Mesothelial cell of epicardium (in vitro differentiated cells): ENCODE measurements at regions not wholly inside any gene's neighbourhood (a gene's known extent, or its start where the extent isn't known, plus 50 kb on each side); places are given as distances from the start of the nearest gene placed in this dataset.

Experiments used
- DNase-seq, 2 experiments: peaks; one replicate each; pipeline ENCODE4 v3.0.0; 2021; ENCODE audit warnings: low spot score in 2 of 2; ENCODE audit not compliant: unreplicated experiment in 2 of 2
- H3K27ac Mint-ChIP-seq: 2 replicates; pipeline ENCODE4 v1.8.0; 2021; ENCODE audit warnings: mixed read lengths
- H3K27me3 Mint-ChIP-seq: 2 replicates; pipeline ENCODE4 v1.8.0; 2021; ENCODE audit warnings: low read depth, mixed read lengths
- H3K36me3 Mint-ChIP-seq: 2 replicates; pipeline ENCODE4 v1.8.0; 2021; ENCODE audit warnings: mixed read lengths
- H3K4me1 Mint-ChIP-seq: 2 replicates; pipeline ENCODE4 v1.8.0; 2021; ENCODE audit warnings: mixed read lengths
- H3K4me3 Mint-ChIP-seq: 2 replicates; pipeline ENCODE4 v1.8.0; 2021; ENCODE audit warnings: mild to moderate bottlenecking, moderate library complexity, mixed read lengths
- H3K9me3 Mint-ChIP-seq: 2 replicates; pipeline ENCODE4 v1.8.0; 2021; ENCODE audit warnings: mixed read lengths
- CTCF ChIP-seq: fragments of 200-600 bp; sonication (generic); IDR thresholded peaks from one replicate; pipeline ENCODE4 v1.5.0; 2021; ENCODE audit warnings: antibody characterized with exemption; ENCODE audit not compliant: unreplicated experiment

DNA sequence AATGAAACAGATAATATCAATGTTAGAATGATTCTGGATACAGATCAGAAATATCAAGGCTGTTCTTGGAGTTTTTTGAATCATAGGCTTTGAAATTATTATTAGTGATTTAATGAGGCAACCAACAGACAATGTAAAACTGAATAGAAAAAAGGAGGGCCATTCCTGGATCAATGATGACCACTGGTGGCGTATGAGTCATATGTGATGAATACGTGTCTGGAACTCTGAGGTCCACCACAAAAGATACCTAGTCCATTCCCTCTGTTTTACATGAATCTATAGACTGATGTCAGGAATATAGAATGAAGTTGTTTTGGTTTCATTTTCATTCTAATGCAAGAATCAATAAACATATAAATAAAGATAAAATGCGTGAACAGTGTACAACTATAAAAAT lies 78.3 kb upstream of the RTL1 start:
- no peaks in the 10 kb centered on the region for H3K4me1 Mint-ChIP-seq
- peaks cover 46% of the 10 kb centered on the region for H3K27me3 Mint-ChIP-seq
- DNase-seq: no peak
- no peaks in the 10 kb centered on the region for H3K36me3 Mint-ChIP-seq
- no peaks in the 10 kb centered on the region for H3K9me3 Mint-ChIP-seq
- no peak overlapping the region for H3K27ac Mint-ChIP-seq
- no peak for TF ChIP-seq CTCF
- no peak overlapping the region for H3K4me3 Mint-ChIP-seq

- H3K27me3 Mint-ChIP-seq: peaks cover 45% of the 10 kb centered on the region
- no peaks in the 10 kb centered on the region for H3K4me1 Mint-ChIP-seq
- no peak overlapping the region for H3K4me3 Mint-ChIP-seq
- no peaks in the 10 kb centered on the region for H3K9me3 Mint-ChIP-seq
- no peak overlapping the region for H3K27ac Mint-ChIP-seq
- no peak for TF ChIP-seq CTCF
- DNase-seq: no peak
- H3K36me3 Mint-ChIP-seq: no peaks in the 10 kb centered on the region
These were observed 78.8 kb upstream of the RTL1 start for GRCh38 chr14:100982353-100982752.

- H3K27me3 Mint-ChIP-seq: peaks cover 41% of the 10 kb centered on the region
- H3K9me3 Mint-ChIP-seq: no peaks in the 10 kb centered on the region
- no peak overlapping the region for H3K27ac Mint-ChIP-seq
- H3K36me3 Mint-ChIP-seq: no peaks in the 10 kb centered on the region
- no peaks in the 10 kb centered on the region for H3K4me1 Mint-ChIP-seq
- no peak overlapping the region for H3K4me3 Mint-ChIP-seq
- no peak for DNase-seq
- TF ChIP-seq CTCF: no peak
These were observed 79.2 kb upstream of the RTL1 start for GRCh38 chr14:100982762-100983161.

- peaks cover 42% of the 10 kb centered on the region for H3K27me3 Mint-ChIP-seq
- DNase-seq: no peak
- H3K4me1 Mint-ChIP-seq: no peaks in the 10 kb centered on the region
- no peaks in the 10 kb centered on the region for H3K36me3 Mint-ChIP-seq
- no peak overlapping the region for H3K4me3 Mint-ChIP-seq
- H3K9me3 Mint-ChIP-seq: no peaks in the 10 kb centered on the region
- H3K27ac Mint-ChIP-seq: no peak overlapping the region
- TF ChIP-seq CTCF: no peak
These were observed 80.2 kb upstream of the RTL1 start for GRCh38 chr14:100983710-100984109.

DNA sequence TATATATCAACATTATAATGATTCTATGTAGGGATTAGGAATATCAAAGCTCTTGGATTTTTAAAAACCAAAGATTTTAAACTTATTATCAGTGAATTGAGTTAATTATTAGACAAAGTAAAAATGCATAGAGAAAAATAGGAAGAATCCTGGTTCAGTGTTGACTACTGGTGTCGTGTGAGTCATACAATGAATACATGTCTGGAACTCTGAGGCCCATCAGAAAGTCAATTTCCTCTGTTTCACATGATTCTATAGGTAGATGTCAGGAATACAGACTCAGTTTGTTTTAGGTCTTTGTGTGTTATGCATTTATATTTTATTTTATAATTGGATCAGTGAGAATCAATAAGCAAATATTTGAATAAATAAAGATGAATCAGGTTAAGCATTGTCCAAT lies 84.5 kb upstream of the RTL1 start:
- H3K27ac Mint-ChIP-seq: no peak overlapping the region
- H3K27me3 Mint-ChIP-seq: peaks cover 23% of the 10 kb centered on the region
- H3K9me3 Mint-ChIP-seq: no peaks in the 10 kb centered on the region
- H3K36me3 Mint-ChIP-seq: no peaks in the 10 kb centered on the region
- no peak overlapping the region for H3K4me3 Mint-ChIP-seq
- TF ChIP-seq CTCF: no peak
- no peaks in the 10 kb centered on the region for H3K4me1 Mint-ChIP-seq
- DNase-seq: no peak

GRCh38 chr14:100988411-100988900 lies 84.9 kb upstream of the RTL1 start:
- H3K27ac Mint-ChIP-seq: no peak overlapping the region

More at GRCh38 chr14:100988411-100988900, 84.9 kb upstream of the RTL1 start:
- Mint-ChIP-seq H3K27me3 (peaks cover 21% of the 10 kb centered on the region), H3K4me1 (no peaks in the 10 kb centered on the region), H3K9me3 (no peaks in the 10 kb centered on the region), H3K36me3 (no peaks in the 10 kb centered on the region), H3K4me3 (no peak overlapping the region)
- TF ChIP-seq CTCF: no peak
- no peak for DNase-seq
